Ovary (tissue), 3 donors: ENCODE measurements at regions not wholly inside any gene's neighbourhood (a gene's known extent, or its start where the extent isn't known, plus 50 kb on each side); places are given as distances from the start of the nearest gene placed in this dataset.

Experiments used
- POLR2A ChIP-seq: fragments of 450-650 bp; IDR thresholded peaks from one replicate; pipeline ENCODE4 v1.6.1; 2017; ENCODE audit warnings: antibody characterized with exemption, mild to moderate bottlenecking, moderate library complexity
- TF ChIP-seq, protein P1 (sequence below), 3 donors: fragments of 450-650 bp in 2 of 3; fragments of 200-600 bp in 1 of 3; IDR thresholded peaks; one replicate each; pipeline versions ENCODE4 v1.5.1 to v1.8.0; 2016 to 2022; ENCODE audit warnings: antibody characterized with exemption in 3 of 3, mild to moderate bottlenecking in 1 of 3
- donor health status: DM: no; HTN: no; CAD: no.

GRCh38 chr6:104519566-104519965 lies 340.2 kb downstream of the HACE1 start:
- no peak for TF ChIP-seq POLR2A
- TF ChIP-seq, protein P1, sequence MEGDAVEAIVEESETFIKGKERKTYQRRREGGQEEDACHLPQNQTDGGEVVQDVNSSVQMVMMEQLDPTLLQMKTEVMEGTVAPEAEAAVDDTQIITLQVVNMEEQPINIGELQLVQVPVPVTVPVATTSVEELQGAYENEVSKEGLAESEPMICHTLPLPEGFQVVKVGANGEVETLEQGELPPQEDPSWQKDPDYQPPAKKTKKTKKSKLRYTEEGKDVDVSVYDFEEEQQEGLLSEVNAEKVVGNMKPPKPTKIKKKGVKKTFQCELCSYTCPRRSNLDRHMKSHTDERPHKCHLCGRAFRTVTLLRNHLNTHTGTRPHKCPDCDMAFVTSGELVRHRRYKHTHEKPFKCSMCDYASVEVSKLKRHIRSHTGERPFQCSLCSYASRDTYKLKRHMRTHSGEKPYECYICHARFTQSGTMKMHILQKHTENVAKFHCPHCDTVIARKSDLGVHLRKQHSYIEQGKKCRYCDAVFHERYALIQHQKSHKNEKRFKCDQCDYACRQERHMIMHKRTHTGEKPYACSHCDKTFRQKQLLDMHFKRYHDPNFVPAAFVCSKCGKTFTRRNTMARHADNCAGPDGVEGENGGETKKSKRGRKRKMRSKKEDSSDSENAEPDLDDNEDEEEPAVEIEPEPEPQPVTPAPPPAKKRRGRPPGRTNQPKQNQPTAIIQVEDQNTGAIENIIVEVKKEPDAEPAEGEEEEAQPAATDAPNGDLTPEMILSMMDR (IDR thresholded peaks at IDR 0.05), result no peak
